ENCODE measurements at regions not wholly inside any gene's neighbourhood (a gene's known extent, or its start where the extent isn't known, plus 50 kb on each side); places are given as distances from the start of the nearest gene placed in this dataset.

DNA sequence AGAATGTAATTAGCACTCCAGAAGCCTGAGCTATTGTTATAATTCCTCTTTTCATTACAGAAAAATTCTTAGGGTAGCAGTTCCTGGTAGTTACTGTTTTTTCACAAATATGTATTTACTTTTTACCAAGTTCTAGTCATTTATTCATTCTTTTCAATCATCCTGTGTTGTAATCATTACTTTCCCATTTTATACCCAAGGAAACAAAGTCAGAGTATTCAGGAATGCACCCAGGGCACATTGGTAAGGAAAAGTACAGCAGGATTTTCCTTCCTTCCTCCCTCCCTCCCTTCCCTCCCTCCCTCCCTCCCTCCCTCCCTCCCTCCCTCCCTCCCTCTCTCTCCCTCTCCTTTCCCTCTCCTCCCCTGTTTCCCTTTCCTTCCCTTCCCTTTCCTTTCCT, 115.9 kb upstream of the RBFOX1 start:
- no peak for DNase-seq
- CTCF ChIA-PET: no interaction called here
- no TSS peak for BruUV-seq (replicated peaks)

GRCh38 chr16:7211781-7212180, 120.9 kb upstream of the RBFOX1 start:
- H3K27ac Mint-ChIP-seq (ENCODE audit: unreplicated experiment): no peak overlapping the region
- H3K9me3 Mint-ChIP-seq (ENCODE audit: low read depth, unreplicated experiment): peaks cover 13% of the 10 kb centered on the region

More for the DNA sequence above, 115.9 kb upstream of the RBFOX1 start:
- TF ChIP-seq, protein P1, sequence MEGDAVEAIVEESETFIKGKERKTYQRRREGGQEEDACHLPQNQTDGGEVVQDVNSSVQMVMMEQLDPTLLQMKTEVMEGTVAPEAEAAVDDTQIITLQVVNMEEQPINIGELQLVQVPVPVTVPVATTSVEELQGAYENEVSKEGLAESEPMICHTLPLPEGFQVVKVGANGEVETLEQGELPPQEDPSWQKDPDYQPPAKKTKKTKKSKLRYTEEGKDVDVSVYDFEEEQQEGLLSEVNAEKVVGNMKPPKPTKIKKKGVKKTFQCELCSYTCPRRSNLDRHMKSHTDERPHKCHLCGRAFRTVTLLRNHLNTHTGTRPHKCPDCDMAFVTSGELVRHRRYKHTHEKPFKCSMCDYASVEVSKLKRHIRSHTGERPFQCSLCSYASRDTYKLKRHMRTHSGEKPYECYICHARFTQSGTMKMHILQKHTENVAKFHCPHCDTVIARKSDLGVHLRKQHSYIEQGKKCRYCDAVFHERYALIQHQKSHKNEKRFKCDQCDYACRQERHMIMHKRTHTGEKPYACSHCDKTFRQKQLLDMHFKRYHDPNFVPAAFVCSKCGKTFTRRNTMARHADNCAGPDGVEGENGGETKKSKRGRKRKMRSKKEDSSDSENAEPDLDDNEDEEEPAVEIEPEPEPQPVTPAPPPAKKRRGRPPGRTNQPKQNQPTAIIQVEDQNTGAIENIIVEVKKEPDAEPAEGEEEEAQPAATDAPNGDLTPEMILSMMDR (IDR thresholded peaks at IDR 0.05; ENCODE audit: unreplicated experiment): no peak
- Mint-ChIP-seq H3K4me3 (ENCODE audit: low read depth, unreplicated experiment) (no peak overlapping the region), H3K27ac (ENCODE audit: unreplicated experiment) (no peak overlapping the region), H3K27me3 (ENCODE audit: unreplicated experiment) (no peaks in the 10 kb centered on the region), H3K36me3 (ENCODE audit: insufficient read depth, unreplicated experiment) (no peaks in the 10 kb centered on the region), H3K4me1 (ENCODE audit: low read depth, unreplicated experiment) (no peaks in the 10 kb centered on the region), H3K9me3 (ENCODE audit: low read depth, unreplicated experiment) (peaks cover 28% of the 10 kb centered on the region)
- intact Hi-C loops (cut with micrococcal nuclease; ENCODE audit: unreplicated experiment): no loop called here

DNA sequence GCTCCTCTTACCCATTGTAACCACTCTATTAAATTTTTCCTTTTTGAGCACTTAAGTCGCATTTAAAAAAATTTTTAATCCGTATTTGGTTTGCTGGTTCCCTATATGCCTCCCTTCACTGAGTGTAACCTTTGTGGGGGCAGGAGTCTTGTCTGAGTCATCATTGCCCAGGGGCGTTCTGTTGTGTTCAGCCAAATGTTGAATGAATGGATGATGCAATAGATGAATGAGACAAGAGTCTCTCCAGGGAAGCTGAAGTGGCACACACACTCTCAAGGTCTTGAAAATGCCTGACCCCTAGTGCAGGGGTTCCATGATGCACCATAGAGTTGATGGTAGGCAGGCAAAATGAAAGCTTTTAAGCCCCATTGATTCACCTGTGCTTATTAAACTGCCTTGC, 123.0 kb upstream of the RBFOX1 start:
- no peaks in the 10 kb centered on the region for H3K27me3 Mint-ChIP-seq (ENCODE audit: unreplicated experiment)
- H3K4me3 Mint-ChIP-seq (ENCODE audit: low read depth, unreplicated experiment): no peak overlapping the region
- H3K27ac Mint-ChIP-seq (ENCODE audit: unreplicated experiment): no peak overlapping the region
- H3K9me3 Mint-ChIP-seq (ENCODE audit: low read depth, unreplicated experiment): peaks cover 9% of the 10 kb centered on the region
- no TSS peak for BruUV-seq (replicated peaks)
- intact Hi-C loops (cut with micrococcal nuclease; ENCODE audit: unreplicated experiment): no loop called here
- H3K4me1 Mint-ChIP-seq (ENCODE audit: low read depth, unreplicated experiment): no peaks in the 10 kb centered on the region
- no peaks in the 10 kb centered on the region for H3K36me3 Mint-ChIP-seq (ENCODE audit: insufficient read depth, unreplicated experiment)
- no peak for DNase-seq
- CTCF ChIA-PET: no interaction called here
- TF ChIP-seq, protein P1 (IDR thresholded peaks at IDR 0.05; ENCODE audit: unreplicated experiment): no peak

More at GRCh38 chr16:7211781-7212180, 120.9 kb upstream of the RBFOX1 start:
- DNase-seq: no peak
- no TSS peak for BruUV-seq (replicated peaks)
- Mint-ChIP-seq H3K36me3 (ENCODE audit: insufficient read depth, unreplicated experiment) (no peaks in the 10 kb centered on the region), H3K4me3 (ENCODE audit: low read depth, unreplicated experiment) (no peak overlapping the region), H3K4me1 (ENCODE audit: low read depth, unreplicated experiment) (no peaks in the 10 kb centered on the region), H3K27me3 (ENCODE audit: unreplicated experiment) (no peaks in the 10 kb centered on the region)
- intact Hi-C loops (cut with micrococcal nuclease; ENCODE audit: unreplicated experiment): no loop called here
- TF ChIP-seq, protein P1 (IDR thresholded peaks at IDR 0.05; ENCODE audit: unreplicated experiment): no peak
- CTCF ChIA-PET: no interaction called here

DNA sequence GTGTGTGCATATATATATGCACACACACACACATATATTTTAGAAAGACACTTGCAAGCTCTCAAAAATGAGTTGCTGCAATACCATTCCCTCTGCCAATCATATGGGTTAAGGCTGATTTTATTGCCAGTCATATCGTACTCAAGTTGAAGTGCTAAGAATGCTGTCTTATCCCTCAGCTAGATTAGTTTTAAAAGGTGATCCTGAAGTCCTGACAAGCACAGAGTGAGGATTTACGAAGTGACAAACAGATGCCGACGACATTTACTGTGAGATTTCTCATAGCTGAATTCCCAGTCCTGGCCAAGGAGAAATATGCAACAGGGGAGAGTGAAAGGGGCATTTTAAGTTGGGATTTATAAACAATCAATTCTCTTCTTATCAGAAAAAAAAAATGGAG, 126.2 kb upstream of the RBFOX1 start:
- intact Hi-C loops (cut with micrococcal nuclease; ENCODE audit: unreplicated experiment): no loop called here
- no peak overlapping the region for H3K27ac Mint-ChIP-seq (ENCODE audit: unreplicated experiment)
- TF ChIP-seq, protein P1 (IDR thresholded peaks at IDR 0.05; ENCODE audit: unreplicated experiment): no peak
- H3K36me3 Mint-ChIP-seq (ENCODE audit: insufficient read depth, unreplicated experiment): no peaks in the 10 kb centered on the region
- peaks cover 11% of the 10 kb centered on the region for H3K9me3 Mint-ChIP-seq (ENCODE audit: low read depth, unreplicated experiment)
- CTCF ChIA-PET: no interaction called here
- H3K4me1 Mint-ChIP-seq (ENCODE audit: low read depth, unreplicated experiment): no peaks in the 10 kb centered on the region
- BruUV-seq (replicated peaks): no TSS peak
- no peak overlapping the region for H3K4me3 Mint-ChIP-seq (ENCODE audit: low read depth, unreplicated experiment)
- no peaks in the 10 kb centered on the region for H3K27me3 Mint-ChIP-seq (ENCODE audit: unreplicated experiment)
- no peak for DNase-seq

All from Calu3 (cell line).